HG02884 (cell line): ENCODE measurements at regions not wholly inside any gene's neighbourhood (a gene's known extent, or its start where the extent isn't known, plus 50 kb on each side); places are given as distances from the start of the nearest gene placed in this dataset.
"Not testable (repeated sequence)": the region's sequence is repeated elsewhere in the genome, so short reads cannot be mapped to it uniquely, and the experiment has no call there.

Experiments
- ATAC-seq: cut with Tn5 transposase; IDR thresholded peaks from one replicate; pipeline ENCODE4 v1.9.1; 2021; ENCODE audit warnings: mild to moderate bottlenecking, moderate library complexity; ENCODE audit not compliant: unreplicated experiment

DNA sequence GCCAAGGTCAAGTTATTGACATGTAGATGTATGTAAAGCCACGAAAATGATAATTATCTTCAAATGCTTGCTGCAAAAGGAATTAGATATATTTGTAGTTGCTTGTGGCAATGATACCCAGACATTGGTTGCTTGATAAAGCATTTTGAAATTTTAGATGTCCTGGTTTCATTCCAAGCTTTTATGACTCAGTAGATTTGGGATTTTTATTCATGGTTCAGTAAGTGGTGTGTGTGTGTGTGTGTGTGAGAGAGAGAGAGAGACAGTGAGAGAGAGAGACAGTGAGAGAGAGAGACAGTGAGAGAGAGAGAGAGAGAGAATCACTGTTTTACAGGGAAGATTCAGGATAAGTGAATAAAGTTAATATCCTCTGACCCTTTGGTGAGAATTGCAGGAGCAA is 498.2 kb upstream of the C1orf87 start:
- ATAC-seq = no peak

DNA sequence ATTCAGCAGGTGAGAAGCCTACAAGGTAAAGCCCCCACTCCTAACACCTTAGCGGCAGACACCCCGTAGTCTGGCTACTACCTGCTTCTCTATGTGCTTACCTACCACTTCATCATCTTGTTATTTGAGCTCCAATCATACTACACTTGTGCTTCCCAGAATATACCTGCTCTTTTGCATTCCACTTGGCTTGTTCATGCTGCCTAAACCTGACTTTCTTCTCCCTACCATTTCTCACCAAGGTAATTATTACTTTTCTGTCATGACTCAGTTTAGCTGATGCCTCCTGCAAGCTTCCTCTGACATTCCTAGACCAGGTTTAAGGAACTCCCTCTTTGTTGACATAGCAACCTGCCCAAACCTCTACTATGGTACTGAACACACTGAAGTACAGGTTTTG is 495.6 kb upstream of the C1orf87 start:
- no peak for ATAC-seq

DNA sequence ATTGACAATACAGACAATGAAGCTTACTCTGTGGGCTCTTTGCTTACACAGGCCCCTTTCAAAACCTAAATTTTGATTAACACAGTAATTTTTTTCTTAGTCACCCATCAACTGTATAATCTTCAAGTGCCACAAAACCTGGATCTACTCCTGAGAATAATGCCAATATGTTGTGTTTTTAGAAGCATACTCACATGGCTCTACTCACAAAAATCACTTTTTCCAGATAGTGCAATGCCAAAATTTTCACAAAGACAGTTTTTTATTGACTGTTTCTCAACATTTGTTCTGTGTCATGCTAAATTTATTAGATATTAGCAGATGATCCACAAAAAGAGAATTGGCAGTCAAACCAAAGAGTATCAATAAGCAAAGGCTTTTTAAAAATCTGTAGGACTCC is 493.7 kb upstream of the C1orf87 start:
- ATAC-seq = no peak

DNA sequence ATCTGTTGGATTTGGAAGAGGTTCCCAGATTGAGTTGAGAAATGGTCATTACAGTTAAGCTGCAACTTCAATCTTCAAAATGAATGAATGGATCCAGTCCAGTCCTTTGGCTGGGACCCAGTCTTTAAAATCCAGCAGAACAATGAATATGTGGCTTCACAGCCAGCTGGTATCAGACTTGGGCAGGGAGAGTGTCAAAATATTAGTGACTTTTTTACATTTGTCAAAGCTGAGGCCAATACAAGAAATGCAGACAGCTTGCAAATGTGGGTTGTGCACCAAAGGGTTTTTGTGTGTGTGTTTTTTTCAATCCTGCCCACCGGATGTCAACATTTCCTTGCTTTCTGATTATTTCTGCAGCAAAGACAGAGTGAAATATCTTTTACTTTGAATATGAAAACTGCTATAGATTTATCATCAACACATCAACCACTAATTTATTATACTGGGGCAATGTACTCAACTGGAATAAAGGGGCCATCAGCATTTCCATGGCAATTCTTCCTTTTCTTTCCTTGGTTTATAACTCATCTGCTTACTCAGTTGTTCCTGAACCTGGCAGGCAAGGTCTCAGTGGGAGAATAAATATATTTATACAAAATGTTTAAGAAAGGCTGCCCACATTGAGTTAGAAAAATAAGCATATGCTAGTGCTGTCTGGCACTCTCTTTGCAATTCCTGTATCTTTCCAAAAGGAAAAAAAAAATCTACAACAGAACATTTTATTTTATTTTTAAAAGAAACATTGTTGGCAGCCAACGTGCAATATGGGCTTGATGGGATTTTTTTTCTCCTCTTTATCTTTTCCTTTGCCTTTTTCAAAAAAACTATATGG is 491.6 kb upstream of the C1orf87 start:
- ATAC-seq = no peak

DNA sequence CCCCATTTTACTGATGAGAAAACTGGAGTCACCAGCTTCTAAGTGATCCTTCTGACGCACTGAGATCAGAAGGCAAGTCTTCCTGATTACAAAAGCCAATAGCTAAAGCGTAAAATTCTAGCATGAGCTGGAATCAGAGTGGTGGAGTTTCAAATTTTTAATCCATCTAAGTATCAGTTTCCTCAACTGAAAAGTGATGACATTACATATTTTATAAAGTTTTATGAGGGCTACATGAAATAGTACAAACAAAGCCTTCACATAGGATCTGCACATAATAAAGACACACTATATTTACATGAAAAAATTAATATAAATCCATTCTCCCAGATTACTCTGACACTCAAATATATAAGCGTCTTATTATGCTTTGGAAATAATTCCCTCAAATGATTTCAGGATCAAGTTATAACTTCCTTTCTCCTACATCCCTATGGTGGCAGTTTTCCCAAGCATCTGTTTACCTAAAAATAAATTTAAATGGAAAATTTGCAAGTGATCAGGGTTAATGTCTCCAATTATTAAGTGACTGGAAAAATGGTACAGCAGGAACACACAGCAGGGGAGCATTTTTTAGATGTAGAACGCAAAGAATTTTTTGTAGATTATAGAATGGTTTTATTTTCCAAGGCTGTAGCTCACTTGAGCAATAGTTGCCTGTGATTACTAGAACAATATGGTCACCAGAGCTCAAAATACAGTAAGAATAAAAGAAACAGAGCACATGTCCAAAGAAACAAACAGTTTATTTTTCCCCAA is 490.4 kb upstream of the C1orf87 start:
- no peak for ATAC-seq

DNA sequence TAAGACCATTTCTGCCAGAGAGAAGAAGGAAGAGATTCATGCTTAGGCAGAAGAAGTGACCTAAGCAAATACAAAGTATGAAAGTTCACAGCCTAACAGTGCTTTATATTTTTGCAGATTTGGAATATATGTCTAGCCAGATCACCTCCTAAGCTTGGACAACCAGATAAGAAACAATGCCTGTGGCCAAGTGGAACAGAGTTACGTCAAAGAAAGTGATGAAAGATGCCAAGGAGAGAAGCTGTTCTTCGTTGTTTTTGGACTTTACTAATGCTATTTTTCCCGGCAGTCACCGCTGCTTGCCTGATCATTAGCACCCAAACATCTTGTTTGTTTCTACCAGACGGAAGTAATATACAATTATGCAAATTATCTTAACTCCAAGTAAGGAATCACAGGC is 489.2 kb upstream of the C1orf87 start:
- no peak for ATAC-seq

DNA sequence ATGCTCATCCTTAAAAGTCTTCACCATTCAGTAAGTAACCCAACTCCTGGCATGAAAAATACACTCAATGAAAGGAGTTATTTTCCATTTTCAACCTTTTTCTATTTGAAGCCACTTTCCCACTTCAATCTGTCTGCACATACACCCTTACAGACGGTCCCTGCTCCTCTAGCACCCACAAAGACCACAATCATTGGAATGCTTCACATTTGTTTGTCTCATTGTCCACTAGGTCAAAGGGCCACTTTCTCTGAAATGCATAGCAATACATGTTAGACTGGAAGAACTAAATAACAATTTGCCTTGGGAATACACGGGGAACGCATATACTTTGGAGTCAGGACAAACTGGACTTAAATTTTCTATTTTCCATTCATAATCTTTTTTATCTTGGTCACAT is 487.1 kb upstream of the C1orf87 start:
- no peak for ATAC-seq

DNA sequence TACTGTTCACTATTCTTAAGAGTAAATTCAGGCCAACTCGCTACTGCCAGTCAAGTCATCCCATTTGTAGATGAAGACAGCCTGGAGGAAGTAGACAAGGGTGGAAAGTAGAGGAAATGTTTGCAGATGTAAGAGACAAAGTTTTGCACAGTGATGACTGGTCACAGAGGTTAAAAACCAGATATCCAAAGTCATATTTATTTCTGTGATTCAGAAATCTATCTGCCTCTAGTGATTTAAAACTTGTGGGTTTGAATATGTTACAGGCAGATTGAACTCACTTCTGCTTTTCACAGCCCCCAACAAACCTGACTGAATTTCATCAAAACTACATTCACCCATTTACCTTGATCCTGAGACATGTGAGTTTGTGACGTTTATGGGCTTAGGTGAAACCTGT is 484.7 kb upstream of the C1orf87 start:
- no peak for ATAC-seq

DNA sequence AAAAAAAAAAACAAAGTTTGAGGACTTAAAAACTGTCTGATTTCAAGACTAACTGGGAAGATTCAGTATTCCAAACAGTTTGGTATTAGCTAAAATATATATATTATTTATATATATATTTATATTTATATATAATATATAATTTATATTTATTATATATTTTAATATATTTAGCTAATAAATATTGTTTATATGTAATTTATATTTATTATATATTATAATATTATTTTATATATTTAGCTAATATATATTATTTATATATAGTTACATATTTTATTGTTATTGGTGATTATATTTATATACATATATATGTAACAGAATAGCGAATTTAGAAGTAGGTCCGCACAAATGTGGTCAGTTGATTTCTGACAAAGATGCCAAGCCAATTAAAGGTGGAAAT is 480.2 kb upstream of the C1orf87 start:
- no peak for ATAC-seq

DNA sequence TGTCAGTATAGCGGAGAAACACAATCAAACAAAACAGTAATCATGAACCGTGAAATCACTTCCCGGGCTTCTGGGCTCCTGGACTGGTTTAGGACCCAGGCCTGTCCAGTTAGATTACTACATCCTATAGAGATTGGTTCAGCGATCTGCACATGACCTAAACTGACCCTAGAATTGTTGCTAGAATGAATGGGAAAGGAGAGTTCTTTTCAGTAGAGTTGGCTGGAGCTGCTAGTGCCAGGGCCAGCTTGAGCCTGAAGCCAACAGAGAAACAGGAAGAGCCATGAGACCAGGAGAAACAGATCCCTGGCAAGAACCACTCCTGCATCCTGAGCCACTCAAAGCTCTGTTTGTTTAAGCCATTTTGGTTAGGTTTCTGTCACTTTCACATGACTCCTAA is 474.3 kb upstream of the C1orf87 start:
- ATAC-seq = no peak

DNA sequence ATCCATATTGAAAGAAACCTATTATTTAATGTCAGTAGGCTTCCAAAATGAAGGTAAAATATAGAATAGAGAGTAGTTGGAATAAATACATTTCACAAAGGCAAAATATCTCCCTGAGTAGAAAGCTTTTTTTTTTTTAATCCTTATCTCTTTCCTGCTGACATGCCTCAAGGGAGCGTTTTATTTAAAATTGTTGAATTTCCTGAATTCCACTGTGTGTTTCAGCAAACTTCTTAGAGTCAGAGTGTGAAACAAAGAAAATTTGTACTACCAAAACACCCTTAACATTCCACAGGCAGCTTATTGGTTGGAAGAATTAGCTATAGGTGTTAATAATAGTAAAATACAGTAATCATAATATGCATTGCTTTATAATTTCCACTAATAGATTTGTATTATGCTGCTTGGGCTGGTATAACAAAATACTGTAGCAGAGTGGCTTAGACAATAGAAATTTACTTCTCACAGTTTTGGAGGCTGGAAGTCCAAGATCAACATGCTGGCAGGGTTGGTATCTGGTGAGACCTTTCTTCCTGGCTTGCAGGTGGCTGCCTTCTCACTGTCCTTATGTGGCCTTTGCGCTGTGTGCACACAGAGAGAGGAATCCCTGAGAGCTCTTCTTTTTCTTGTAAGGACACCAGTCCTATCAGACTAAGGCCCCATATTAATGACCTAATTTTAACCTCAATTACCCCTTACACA is 468.4 kb upstream of the C1orf87 start:
- no peak for ATAC-seq

DNA sequence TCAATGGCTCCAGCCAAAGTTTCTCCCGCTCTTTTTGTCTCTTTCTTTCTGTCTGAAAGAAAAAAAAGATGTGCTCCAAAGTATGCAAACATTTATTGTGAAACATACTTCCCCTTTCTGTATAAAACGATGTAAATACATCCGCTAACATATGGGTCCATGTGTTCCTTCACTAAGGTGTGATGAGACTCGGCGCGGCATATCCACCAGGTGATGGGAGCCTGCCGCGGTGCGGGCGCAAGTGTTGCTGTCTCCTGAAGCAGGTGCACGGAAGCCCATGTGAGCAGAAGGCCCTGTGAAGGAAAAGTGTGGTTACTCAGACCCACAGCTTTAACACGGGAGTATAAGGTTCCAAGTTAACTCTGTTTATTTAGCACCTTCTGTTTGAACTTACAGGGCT is 466.6 kb upstream of the C1orf87 start:
- no peak for ATAC-seq

DNA sequence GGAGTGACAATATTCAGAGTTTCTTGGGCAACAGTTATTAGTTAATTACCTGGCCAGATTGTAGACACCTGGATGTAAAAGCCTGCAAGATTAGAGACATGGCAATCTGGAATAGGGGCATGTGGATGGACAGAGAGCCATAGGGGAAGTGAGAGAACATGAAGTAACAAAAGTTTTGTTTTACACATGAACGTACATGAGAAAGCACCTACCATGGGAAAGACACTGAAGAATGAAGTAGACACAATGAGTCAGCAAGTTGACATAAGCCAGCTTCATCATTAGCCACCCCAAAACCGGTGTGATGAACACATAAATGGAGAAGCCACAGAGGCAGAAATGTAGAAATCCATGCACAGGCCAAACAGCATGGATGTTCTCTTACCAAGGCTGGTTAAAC is 462.1 kb upstream of the C1orf87 start:
- ATAC-seq = no peak

DNA sequence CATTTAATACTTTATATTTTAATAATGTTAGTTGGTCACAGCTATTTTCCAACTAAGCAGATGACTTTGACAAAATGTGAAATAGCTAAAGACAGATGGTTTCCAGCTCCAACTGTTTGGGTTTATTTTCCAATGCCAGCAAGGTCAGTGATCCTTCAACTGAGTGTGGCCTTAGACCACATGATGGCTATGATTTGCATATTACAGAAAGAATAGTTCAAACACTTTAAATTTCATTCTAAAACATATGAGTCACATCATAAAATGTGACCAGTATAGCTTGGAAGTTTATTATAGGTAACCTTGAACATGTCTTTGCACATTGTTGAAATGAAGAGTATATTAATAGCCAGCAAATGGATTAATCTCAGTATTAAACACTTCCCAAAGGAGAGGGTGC is 454.0 kb upstream of the C1orf87 start:
- no peak for ATAC-seq

DNA sequence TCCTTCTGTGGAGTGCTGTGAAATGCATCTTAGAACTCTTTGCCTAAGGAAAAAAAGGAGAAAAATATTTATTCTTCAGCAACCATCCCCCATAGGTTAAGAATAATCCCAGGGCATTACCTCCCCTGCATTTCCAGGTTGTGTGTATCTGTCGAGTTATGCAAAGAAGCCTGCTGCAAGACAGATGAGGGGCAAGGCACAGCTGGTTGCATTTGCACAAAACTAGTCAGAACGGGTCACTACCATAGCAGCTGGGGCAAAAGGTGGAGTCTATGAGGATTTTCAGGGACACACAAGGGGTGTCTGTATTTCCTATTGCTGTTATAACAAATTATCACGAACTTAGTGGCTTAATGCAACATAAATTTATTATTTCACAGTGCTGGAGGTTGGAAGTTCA is 443.4 kb upstream of the C1orf87 start:
- ATAC-seq = no peak

DNA sequence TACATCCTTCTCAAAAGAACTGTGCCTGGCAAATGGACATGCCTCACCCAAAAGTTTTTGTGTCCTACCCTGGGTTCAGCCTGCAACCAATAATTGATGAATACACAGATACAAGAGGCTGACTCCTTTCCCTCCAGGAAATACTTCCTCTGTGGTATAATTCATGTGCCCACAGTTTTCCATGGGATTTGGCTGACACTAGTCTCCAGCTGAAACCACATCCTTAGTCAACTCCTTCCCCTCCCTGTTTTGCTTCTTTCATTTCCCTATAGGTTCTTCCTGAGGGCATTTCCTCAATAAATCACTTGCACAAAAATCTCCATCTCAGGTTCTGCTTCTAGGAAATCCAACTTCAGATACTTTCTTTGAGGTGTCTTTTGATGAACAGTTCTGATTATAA is 436.6 kb upstream of the C1orf87 start:
- ATAC-seq = no peak

DNA sequence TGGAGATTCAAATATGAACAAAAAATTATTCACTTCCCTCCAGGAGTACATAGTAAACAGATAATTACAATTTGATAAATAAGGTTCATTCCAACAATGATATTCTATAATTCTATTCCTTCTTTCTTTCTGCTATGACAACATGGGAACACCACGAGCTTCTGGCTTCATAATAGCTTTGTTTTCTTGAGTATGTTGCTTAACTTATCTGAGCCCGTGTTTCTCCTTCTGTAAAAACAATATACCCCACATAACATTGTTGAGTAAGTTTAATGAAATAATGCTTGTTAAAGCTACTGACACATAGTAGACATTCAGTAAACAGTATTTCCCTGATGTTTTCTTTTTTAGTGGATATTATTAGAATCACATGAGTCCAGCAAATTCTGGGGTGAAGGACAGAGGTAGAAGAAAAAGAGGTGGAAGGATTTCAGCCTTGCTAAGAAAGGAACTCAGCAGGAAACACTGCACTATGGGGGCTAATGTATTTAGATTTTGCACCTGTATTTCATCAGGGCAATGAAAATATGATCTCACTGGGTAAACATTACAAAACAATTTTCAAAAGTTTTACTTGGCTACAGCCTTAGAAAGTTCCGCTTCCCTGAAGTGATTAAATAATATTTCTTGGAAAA is 430.8 kb upstream of the C1orf87 start:
- no peak for ATAC-seq

DNA sequence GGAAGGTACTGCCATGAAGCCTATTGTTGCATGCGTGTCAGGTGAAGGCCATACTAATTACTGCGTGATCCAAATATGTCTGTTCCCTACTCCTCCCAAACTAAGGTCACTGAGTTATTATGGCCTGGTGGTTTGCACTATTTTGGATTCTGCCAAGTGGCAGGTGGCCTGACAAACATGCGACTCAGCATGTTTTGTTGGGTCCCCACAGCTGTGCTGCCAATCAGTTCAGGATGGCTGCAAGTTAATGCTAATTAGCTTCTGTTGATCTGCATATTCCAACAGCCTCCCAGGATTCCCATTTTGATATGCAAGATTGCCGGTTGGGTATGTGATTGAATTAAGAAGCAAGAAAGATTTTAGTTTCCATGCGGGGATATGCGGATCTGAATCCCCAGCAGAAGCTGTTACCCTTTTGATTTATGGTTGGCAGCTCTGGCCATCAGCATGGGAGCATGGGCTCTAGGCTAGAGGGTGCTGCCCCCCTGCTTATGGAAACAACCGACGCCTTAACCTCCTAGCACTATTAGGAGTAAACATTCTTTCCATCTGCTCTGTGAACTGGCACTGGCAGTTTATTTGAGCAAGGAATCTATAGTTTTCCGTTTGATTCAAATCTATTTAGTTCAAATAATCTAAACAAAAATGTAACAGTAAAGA is 429.8 kb upstream of the C1orf87 start:
- ATAC-seq = no peak

DNA sequence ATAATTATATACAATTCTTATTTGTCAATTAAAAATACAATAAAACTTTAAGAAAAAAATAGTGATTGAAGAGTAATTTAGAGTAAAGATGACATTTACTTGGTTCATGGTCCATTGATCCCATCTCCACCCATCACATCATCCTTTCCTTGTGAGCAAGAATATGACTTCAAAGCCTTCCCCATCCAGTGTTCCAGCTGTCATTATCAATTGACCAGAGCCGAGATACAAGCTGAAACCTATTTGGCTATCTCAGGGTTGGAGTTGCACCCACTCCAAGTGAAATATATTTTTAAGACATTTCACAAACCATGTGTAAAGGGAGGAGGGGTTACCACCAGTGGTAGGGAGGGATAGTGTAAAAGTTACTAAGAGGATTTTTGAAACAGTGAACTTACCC is 428.9 kb upstream of the C1orf87 start:
- ATAC-seq = no peak

DNA sequence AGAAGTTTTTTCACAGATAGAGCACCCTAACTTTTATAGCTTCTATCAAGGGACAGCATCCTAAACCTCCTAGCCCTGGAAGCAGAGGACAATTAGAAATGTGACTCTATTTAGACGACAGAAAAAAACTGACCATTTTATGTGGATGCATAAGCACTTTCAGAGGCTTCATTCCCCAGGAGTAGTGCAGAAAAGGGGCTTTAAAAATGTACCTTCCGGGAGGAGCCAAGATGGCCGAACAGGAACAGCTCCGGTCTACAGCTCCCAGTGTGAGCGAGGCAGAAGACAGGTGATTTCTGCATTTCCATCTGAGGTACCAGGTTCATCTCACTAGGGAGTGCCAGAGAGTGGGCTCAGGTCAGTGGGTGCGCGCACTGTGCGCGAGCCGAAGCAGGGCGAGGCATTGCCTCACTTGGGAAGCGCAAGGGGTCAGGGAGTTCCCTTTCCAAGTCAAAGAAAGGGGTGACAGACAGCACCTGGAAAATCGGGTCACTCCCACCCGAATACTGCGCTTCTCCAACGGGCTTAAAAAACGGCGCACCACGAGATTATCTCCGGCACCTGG is 416.4 kb upstream of the C1orf87 start:
- not testable (repeated sequence) for ATAC-seq

DNA sequence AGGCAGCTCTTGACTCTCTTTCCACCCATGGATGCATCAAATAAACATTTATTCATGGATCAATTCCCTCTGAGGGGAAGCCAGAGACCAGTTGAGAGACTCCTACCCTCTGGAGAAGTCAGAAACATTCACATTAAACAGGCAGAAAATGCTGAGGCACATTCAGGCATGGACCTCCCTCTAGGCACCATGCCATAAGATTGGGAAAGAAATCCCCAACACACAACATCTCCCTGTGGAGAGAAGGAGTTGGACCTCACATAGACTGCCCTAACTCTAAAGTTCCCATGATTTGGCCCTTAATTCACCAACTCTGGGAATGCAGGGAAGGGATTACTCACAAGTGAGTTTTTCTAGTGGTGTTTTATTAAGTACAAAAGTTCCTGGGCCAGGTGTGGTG is 415.3 kb upstream of the C1orf87 start:
- ATAC-seq = no peak
